WTC11 (cell line): ENCODE measurements at regions not wholly inside any gene's neighbourhood (a gene's known extent, or its start where the extent isn't known, plus 50 kb on each side); places are given as distances from the start of the nearest gene placed in this dataset.

Experiments used
- ATAC-seq: fragments of 200-7000 bp; cut with Tn5 transposase; 2 replicates; pipeline ENCODE4 v1.10.0; 2021; ENCODE audit warnings: mild to moderate bottlenecking, moderate library complexity
- CTCF ChIA-PET: fragments of 300-600 bp; sonication (Branson Sonifier 250); formaldehyde crosslinking; loops from one replicate; lab custom pipeline; 2021; ENCODE audit warnings: antibody characterized with exemption; lab: Charles Lee
- POLR2A ChIA-PET: fragments of 350-600 bp; sonication (Branson Sonifier 250); formaldehyde crosslinking; loops from one replicate; lab custom pipeline; 2021; ENCODE audit warnings: antibody characterized with exemption; lab: Charles Lee
- DNase-seq: peaks from one replicate; pipeline ENCODE4 v3.0.0; 2021; ENCODE audit warnings: low spot score
- H3K27ac Mint-ChIP-seq: 2 replicates; pipeline ENCODE4 v1.8.0; 2021; ENCODE audit warnings: mixed read lengths
- H3K27me3 Mint-ChIP-seq: 2 replicates; pipeline ENCODE4 v1.8.0; 2021; ENCODE audit warnings: low read depth, mild to moderate bottlenecking, moderate library complexity, mixed read lengths
- H3K36me3 Mint-ChIP-seq: 2 replicates; pipeline ENCODE4 v1.8.0; 2021; ENCODE audit warnings: mixed read lengths
- H3K4me1 Mint-ChIP-seq: 2 replicates; pipeline ENCODE4 v1.8.0; 2022; ENCODE audit warnings: mixed read lengths
- H3K4me3 Mint-ChIP-seq: 2 replicates; pipeline ENCODE4 v1.8.0; 2021; ENCODE audit warnings: mild to moderate bottlenecking, moderate library complexity, mixed read lengths
- H3K9me3 Mint-ChIP-seq: 2 replicates; pipeline ENCODE4 v1.8.0; 2021; ENCODE audit warnings: mixed read lengths
- AFF4 ChIP-seq: sonication (generic); formaldehyde crosslinking; IDR thresholded peaks from 2 replicates; pipeline ENCODE4 v1.8.1; 2023; ENCODE audit warnings: mild to moderate bottlenecking, missing genetic modification reagents, borderline replicate concordance
- AR ChIP-seq: fragments of 250-450 bp; sonication (Bioruptor Pico); IDR thresholded peaks from 2 replicates; pipeline ENCODE4 v1.9.0; 2021; ENCODE audit warnings: mild to moderate bottlenecking
- CREM ChIP-seq: sonication (generic); formaldehyde crosslinking; IDR thresholded peaks from 2 replicates; pipeline ENCODE4 v1.8.1; 2022; ENCODE audit warnings: mild to moderate bottlenecking, missing genetic modification reagents, moderate library complexity
- CTCF ChIP-seq: fragments of 200-600 bp; IDR thresholded peaks from 2 replicates; pipeline ENCODE4 v1.8.0; 2022; ENCODE audit warnings: antibody characterized with exemption
- FOXP1 ChIP-seq: sonication (generic); formaldehyde crosslinking; IDR thresholded peaks from 2 replicates; pipeline ENCODE4 v1.8.0; 2022; ENCODE audit warnings: missing genetic modification reagents, mild to moderate bottlenecking, moderate library complexity, borderline replicate concordance
- GTF2I ChIP-seq: fragments of 250-450 bp; sonication (Bioruptor Pico); conservative IDR thresholded peaks from 2 replicates; pipeline ENCODE4 v1.4.0; 2021; ENCODE audit warnings: mild to moderate bottlenecking
- HMGA2 ChIP-seq: fragments of 250-450 bp; sonication (Bioruptor Pico); IDR thresholded peaks from 2 replicates; pipeline ENCODE4 v1.4.0; 2021; ENCODE audit warnings: mild to moderate bottlenecking, moderate library complexity
- IRF1 ChIP-seq: sonication (generic); formaldehyde crosslinking; IDR thresholded peaks from 2 replicates; pipeline ENCODE4 v1.8.0; 2023; ENCODE audit warnings: missing genetic modification reagents
- JUN ChIP-seq: sonication (generic); formaldehyde crosslinking; IDR thresholded peaks from 2 replicates; pipeline ENCODE4 v1.8.0; 2023; ENCODE audit warnings: mild to moderate bottlenecking, missing genetic modification reagents
- MLX ChIP-seq: sonication (generic); formaldehyde crosslinking; IDR thresholded peaks from 2 replicates; pipeline ENCODE4 v1.8.1; 2023; ENCODE audit warnings: mild to moderate bottlenecking, missing genetic modification reagents, moderate library complexity
- NFYB ChIP-seq: sonication (generic); formaldehyde crosslinking; conservative IDR thresholded peaks from 2 replicates; pipeline ENCODE4 v1.8.0; 2022; ENCODE audit warnings: low read depth, missing genetic modification reagents
- NR3C1 ChIP-seq: sonication (generic); formaldehyde crosslinking; conservative IDR thresholded peaks from 2 replicates; pipeline ENCODE4 v1.8.1; 2023; ENCODE audit warnings: low read depth, mild to moderate bottlenecking, missing genetic modification reagents
- OVOL2 ChIP-seq: fragments of 250-450 bp; sonication (Bioruptor Pico); IDR thresholded peaks from 2 replicates; pipeline ENCODE4 v1.9.0; 2021; ENCODE audit warnings: mild to moderate bottlenecking, borderline replicate concordance
- PREB ChIP-seq: sonication (generic); formaldehyde crosslinking; IDR thresholded peaks from 2 replicates; pipeline ENCODE4 v1.8.1; 2022; ENCODE audit warnings: mild to moderate bottlenecking, missing genetic modification reagents, moderate library complexity, borderline replicate concordance
- SP1 ChIP-seq: sonication (generic); formaldehyde crosslinking; conservative IDR thresholded peaks from 2 replicates; pipeline ENCODE4 v1.8.1; 2022; ENCODE audit warnings: missing genetic modification reagents
- USF1 ChIP-seq: sonication (generic); formaldehyde crosslinking; IDR thresholded peaks from 2 replicates; pipeline ENCODE4 v1.8.0; 2022; ENCODE audit warnings: mild to moderate bottlenecking, missing genetic modification reagents
- ZNF138 ChIP-seq: sonication (generic); formaldehyde crosslinking; conservative IDR thresholded peaks from 2 replicates; pipeline ENCODE4 v1.8.1; 2022; ENCODE audit warnings: mild to moderate bottlenecking, moderate library complexity, missing genetic modification reagents
- ZNF219 ChIP-seq: sonication (generic); formaldehyde crosslinking; IDR thresholded peaks from 2 replicates; pipeline ENCODE4 v1.8.0; 2023; ENCODE audit warnings: missing genetic modification reagents, mild to moderate bottlenecking, borderline replicate concordance
- ZNF232 ChIP-seq: sonication (generic); formaldehyde crosslinking; IDR thresholded peaks from 2 replicates; pipeline ENCODE4 v1.8.0; 2022; ENCODE audit warnings: mild to moderate bottlenecking, missing genetic modification reagents
- ZNF396 ChIP-seq: fragments of 250-450 bp; sonication (Bioruptor Pico); IDR thresholded peaks from 2 replicates; pipeline ENCODE4 v1.8.0; 2021; ENCODE audit warnings: mild to moderate bottlenecking, moderate library complexity, borderline replicate concordance
- ZNF671 ChIP-seq: fragments of 250-450 bp; sonication (Bioruptor Pico); IDR thresholded peaks from 2 replicates; pipeline ENCODE4 v1.8.0; 2021; ENCODE audit warnings: mild to moderate bottlenecking

- no peak for TF ChIP-seq AFF4 (CRISPR knock-in tag)
- no peak for TF ChIP-seq JUN (CRISPR knock-in tag)
Measured at GRCh38 chr2:2568411-2568810, 237.3 kb upstream of the MYT1L start (continued).

GRCh38 chr2:2567776-2568175, 236.7 kb upstream of the MYT1L start:
- no peaks in the 10 kb centered on the region for H3K9me3 Mint-ChIP-seq
- ATAC-seq (no peak), DNase-seq (no peak)
- POLR2A ChIA-PET = no interaction called here
- H3K27ac Mint-ChIP-seq = no peak overlapping the region
- H3K4me3 Mint-ChIP-seq = no peak overlapping the region
- no peaks in the 10 kb centered on the region for H3K27me3 Mint-ChIP-seq
- H3K36me3 Mint-ChIP-seq = no peaks in the 10 kb centered on the region
- peaks cover 21% of the 10 kb centered on the region for H3K4me1 Mint-ChIP-seq
- CTCF ChIA-PET = no interaction called here
- TF ChIP-seq NFYB (CRISPR knock-in tag) = no peak
- no peak for TF ChIP-seq GTF2I (CRISPR knock-in tag)
- no peak for TF ChIP-seq NR3C1
- TF ChIP-seq AR (CRISPR knock-in tag) = no peak
- TF ChIP-seq ZNF138 (CRISPR knock-in tag) = no peak
- TF ChIP-seq, all 79 proteins: peak for 0

GRCh38 chr2:2566396-2567323, 235.6 kb upstream of the MYT1L start:
- ATAC-seq = no peak
- H3K27ac Mint-ChIP-seq = no peak overlapping the region
- no peaks in the 10 kb centered on the region for H3K9me3 Mint-ChIP-seq
- ChIA-PET CTCF (no interaction called here), POLR2A (no interaction called here)
- no peak for DNase-seq
- H3K4me3 Mint-ChIP-seq = no peak overlapping the region
- H3K27me3 Mint-ChIP-seq = no peaks in the 10 kb centered on the region
- H3K36me3 Mint-ChIP-seq = no peaks in the 10 kb centered on the region
- peaks cover 21% of the 10 kb centered on the region for H3K4me1 Mint-ChIP-seq
- TF ChIP-seq ZNF232 (CRISPR knock-in tag) (no peak), GTF2I (CRISPR knock-in tag) (no peak), USF1 (CRISPR knock-in tag) (no peak), ZNF219 (CRISPR knock-in tag) (no peak), PREB (CRISPR knock-in tag) (no peak), FOXP1 (CRISPR knock-in tag) (no peak), IRF1 (no peak), ZNF396 (CRISPR knock-in tag) (no peak), NFYB (CRISPR knock-in tag) (no peak), CREM (CRISPR knock-in tag) (no peak), SP1 (no peak), CTCF (no peak), OVOL2 (CRISPR knock-in tag) (no peak), MLX (no peak), ZNF671 (CRISPR knock-in tag) (no peak), HMGA2 (no peak)
